GM23338 (cell line): ENCODE measurements at regions not wholly inside any gene's neighbourhood (a gene's known extent, or its start where the extent isn't known, plus 50 kb on each side); places are given as distances from the start of the nearest gene placed in this dataset.

Source experiments
- ATAC-seq: fragments of 200-7000 bp; cut with Tn5 transposase; 3 replicates; pipeline ENCODE4 v1.9.1; 2020
- DNase-seq: peaks from one replicate; pipeline ENCODE4 v3.0.0-alpha.2; 2015; ENCODE audit warnings: low spot score
- H2AFZ ChIP-seq: fragments of 200-600 bp; sonication (generic); 2 replicates; pipeline ENCODE4 v1.8.0; 2016; ENCODE audit warnings: antibody characterized with exemption, mild to moderate bottlenecking, moderate library complexity
- H3F3A ChIP-seq: fragments of 200-600 bp; sonication (generic); replicated peaks from 2 replicates; pipeline ENCODE4 v1.8.0; 2017; ENCODE audit warnings: antibody characterized with exemption, mixed run types, low read depth
- H3K27ac ChIP-seq: fragments of 200-600 bp; sonication (generic); 2 replicates; pipeline ENCODE4 v1.6.1; 2016; ENCODE audit warnings: low read depth
- H3K27me3 ChIP-seq: fragments of 200-600 bp; sonication (generic); 2 replicates; pipeline ENCODE4 v1.8.0; 2016; ENCODE audit warnings: mild to moderate bottlenecking, mixed run types, moderate library complexity; ENCODE audit not compliant: insufficient read depth
- H3K36me3 ChIP-seq: fragments of 200-600 bp; sonication (generic); 2 replicates; pipeline ENCODE4 v1.8.0; 2016; ENCODE audit warnings: mild to moderate bottlenecking; ENCODE audit not compliant: insufficient read depth
- H3K4me1 ChIP-seq: fragments of 200-600 bp; sonication (generic); 2 replicates; pipeline ENCODE4 v1.8.0; 2016; ENCODE audit warnings: mild to moderate bottlenecking, moderate library complexity; ENCODE audit not compliant: insufficient read depth
- H3K4me2 ChIP-seq: fragments of 200-600 bp; sonication (generic); 2 replicates; pipeline ENCODE4 v1.7.1; 2017; ENCODE audit warnings: mixed run types
- H3K4me3 ChIP-seq: fragments of 200-600 bp; sonication (generic); 2 replicates; pipeline ENCODE4 v1.6.1; 2016; ENCODE audit warnings: mixed run types
- H3K79me2 ChIP-seq: fragments of 200-600 bp; sonication (generic); replicated peaks from 2 replicates; pipeline ENCODE4 v1.8.0; 2017; ENCODE audit warnings: mild to moderate bottlenecking; ENCODE audit not compliant: insufficient read depth
- H3K9me2 ChIP-seq: fragments of 200-600 bp; sonication (generic); 2 replicates; pipeline ENCODE4 v1.8.0; 2017; ENCODE audit not compliant: insufficient read depth
- H4K20me1 ChIP-seq: fragments of 200-600 bp; sonication (generic); replicated peaks from 2 replicates; pipeline ENCODE4 v1.8.0; 2017; ENCODE audit warnings: mild to moderate bottlenecking; ENCODE audit not compliant: insufficient read depth
- H3K27ac Mint-ChIP-seq: 2 replicates; pipeline ENCODE4 v1.8.0; 2020; ENCODE audit warnings: inconsistent platforms, mild to moderate bottlenecking, moderate library complexity, mixed read lengths
- H3K27me3 Mint-ChIP-seq: 3 replicates; pipeline ENCODE4 v1.8.0; 2022; ENCODE audit warnings: low read depth, mild to moderate bottlenecking, moderate library complexity, mixed read lengths, inconsistent platforms; ENCODE audit not compliant: insufficient read depth, poor library complexity
- H3K36me3 Mint-ChIP-seq: 3 replicates; pipeline ENCODE4 v1.8.0; 2021; ENCODE audit warnings: low read depth, mild to moderate bottlenecking, inconsistent platforms, moderate library complexity, mixed read lengths
- H3K4me1 Mint-ChIP-seq: 3 replicates; pipeline ENCODE4 v1.8.0; 2020; ENCODE audit warnings: mild to moderate bottlenecking, inconsistent platforms, mixed read lengths
- H3K4me3 Mint-ChIP-seq: 3 replicates; pipeline ENCODE4 v1.8.0; 2021; ENCODE audit warnings: moderate library complexity, mild to moderate bottlenecking, inconsistent platforms, mixed read lengths
- H3K9me3 Mint-ChIP-seq: 3 replicates; pipeline ENCODE4 v1.8.0; 2020; ENCODE audit warnings: moderate library complexity, mild to moderate bottlenecking, inconsistent platforms, mixed read lengths
- CREB1 ChIP-seq: fragments of 250-450 bp; sonication (Bioruptor Pico); IDR thresholded peaks from 2 replicates; pipeline ENCODE4 v1.5.0; 2020; ENCODE audit warnings: low read depth, mild to moderate bottlenecking, moderate library complexity
- ETS1 ChIP-seq: IDR thresholded peaks from 2 replicates; pipeline ENCODE4 v1.6.1; 2016; ENCODE audit warnings: antibody characterized with exemption
- EZH2 ChIP-seq: fragments of 200-600 bp; sonication (generic); IDR thresholded peaks from one replicate; pipeline ENCODE4 v1.8.0; 2017; ENCODE audit warnings: antibody characterized with exemption, mild to moderate bottlenecking, low read depth; ENCODE audit not compliant: unreplicated experiment
- EZH2phosphoT487 ChIP-seq: fragments of 200-600 bp; sonication (generic); IDR thresholded peaks from one replicate; pipeline ENCODE4 v1.8.1; 2018; ENCODE audit warnings: antibody characterized with exemption; ENCODE audit not compliant: unreplicated experiment
- JUNB ChIP-seq: IDR thresholded peaks from one replicate; pipeline ENCODE4 v1.6.1; 2016; ENCODE audit warnings: antibody characterized with exemption; ENCODE audit not compliant: unreplicated experiment
- NANOG ChIP-seq: IDR thresholded peaks from 2 replicates; pipeline ENCODE4 v1.6.1; 2016; ENCODE audit warnings: antibody characterized with exemption, borderline replicate concordance
- POLR2AphosphoS5 ChIP-seq: IDR thresholded peaks from 2 replicates; pipeline ENCODE4 v1.6.1; 2016; ENCODE audit warnings: antibody characterized with exemption, low read depth
- REST ChIP-seq: IDR thresholded peaks from one replicate; pipeline ENCODE4 v1.6.1; 2018; ENCODE audit warnings: antibody characterized with exemption; ENCODE audit not compliant: unreplicated experiment
- STAT1 ChIP-seq: IDR thresholded peaks from one replicate; pipeline ENCODE4 v1.6.1; 2016; ENCODE audit warnings: antibody characterized with exemption; ENCODE audit not compliant: unreplicated experiment
- ZNF331 ChIP-seq: fragments of 250-450 bp; sonication (Bioruptor Pico); IDR thresholded peaks from 2 replicates; pipeline ENCODE4 v1.5.0; 2020; ENCODE audit warnings: low read depth, mild to moderate bottlenecking, moderate library complexity
- ZNF462 ChIP-seq: fragments of 250-450 bp; sonication (Bioruptor Pico); IDR thresholded peaks from 2 replicates; pipeline ENCODE4 v1.5.0; 2020; ENCODE audit warnings: mild to moderate bottlenecking, moderate library complexity
- TF ChIP-seq, protein P1 (sequence below), 2 experiments: fragments of 200-600 bp in 1 of 2; sonication (generic) in 1 of 2; conservative IDR thresholded peaks; 2 replicates each; pipeline versions ENCODE4 v1.5.1 to v1.6.1; 2016 to 2017; ENCODE audit warnings: antibody characterized with exemption in 2 of 2, low read depth in 2 of 2, mild to moderate bottlenecking in 2 of 2, moderate library complexity in 1 of 2

DNA sequence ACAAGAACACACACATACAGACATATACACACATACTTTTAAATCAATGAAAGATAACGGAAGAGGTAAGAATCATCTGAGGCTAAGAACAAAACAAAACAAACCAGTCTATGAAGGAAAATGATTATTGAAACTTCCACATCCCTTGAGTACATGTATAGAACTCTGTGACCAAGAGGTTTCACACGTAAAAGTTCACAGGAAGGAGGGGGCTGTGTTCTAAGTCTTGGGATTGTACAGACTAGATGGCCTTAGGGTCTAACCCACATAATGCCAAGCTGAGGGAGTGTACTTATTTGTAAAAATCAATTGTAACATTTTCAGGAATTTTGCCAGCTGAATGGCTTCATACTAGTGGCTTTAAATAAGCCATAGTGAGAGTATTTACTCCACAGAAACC is 144.4 kb upstream of the IFNE start:
- no peak overlapping the region for H3K4me3 ChIP-seq

More for the DNA sequence above, 144.4 kb upstream of the IFNE start:
- ATAC-seq (no peak), DNase-seq (no peak)
- H2AFZ ChIP-seq: no peak overlapping the region
- H3K27ac ChIP-seq: no peak overlapping the region
- no peaks in the 10 kb centered on the region for H3K9me3 Mint-ChIP-seq
- no peaks in the 10 kb centered on the region for H3K36me3 ChIP-seq
- H3K4me3 Mint-ChIP-seq: no peak overlapping the region
- no peaks in the 10 kb centered on the region for H3K79me2 ChIP-seq
- TF ChIP-seq ETS1 (no peak), REST (no peak), ZNF331 (CRISPR knock-in tag) (no peak), STAT1 (no peak), ZNF462 (CRISPR knock-in tag) (no peak), NANOG (no peak), EZH2 (no peak), POLR2AphosphoS5 (no peak), EZH2phosphoT487 (no peak), JUNB (no peak), CREB1 (no peak)
- TF ChIP-seq, protein P1, sequence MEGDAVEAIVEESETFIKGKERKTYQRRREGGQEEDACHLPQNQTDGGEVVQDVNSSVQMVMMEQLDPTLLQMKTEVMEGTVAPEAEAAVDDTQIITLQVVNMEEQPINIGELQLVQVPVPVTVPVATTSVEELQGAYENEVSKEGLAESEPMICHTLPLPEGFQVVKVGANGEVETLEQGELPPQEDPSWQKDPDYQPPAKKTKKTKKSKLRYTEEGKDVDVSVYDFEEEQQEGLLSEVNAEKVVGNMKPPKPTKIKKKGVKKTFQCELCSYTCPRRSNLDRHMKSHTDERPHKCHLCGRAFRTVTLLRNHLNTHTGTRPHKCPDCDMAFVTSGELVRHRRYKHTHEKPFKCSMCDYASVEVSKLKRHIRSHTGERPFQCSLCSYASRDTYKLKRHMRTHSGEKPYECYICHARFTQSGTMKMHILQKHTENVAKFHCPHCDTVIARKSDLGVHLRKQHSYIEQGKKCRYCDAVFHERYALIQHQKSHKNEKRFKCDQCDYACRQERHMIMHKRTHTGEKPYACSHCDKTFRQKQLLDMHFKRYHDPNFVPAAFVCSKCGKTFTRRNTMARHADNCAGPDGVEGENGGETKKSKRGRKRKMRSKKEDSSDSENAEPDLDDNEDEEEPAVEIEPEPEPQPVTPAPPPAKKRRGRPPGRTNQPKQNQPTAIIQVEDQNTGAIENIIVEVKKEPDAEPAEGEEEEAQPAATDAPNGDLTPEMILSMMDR (conservative IDR thresholded peaks at IDR 0.05; ENCODE audit: low read depth in 2 of 2): no peak
- peaks cover 3% of the 10 kb centered on the region; the same call in 1 of the 3 replicates for H3K4me1 Mint-ChIP-seq
- H3K27me3 Mint-ChIP-seq: peaks cover 2% of the 10 kb centered on the region
- no peaks in the 10 kb centered on the region for H3K9me2 ChIP-seq
- no peaks in the 10 kb centered on the region for H4K20me1 ChIP-seq
- H3K36me3 Mint-ChIP-seq: no peaks in the 10 kb centered on the region
- H3K4me1 ChIP-seq: no peaks in the 10 kb centered on the region
- no peak overlapping the region for H3K4me2 ChIP-seq
- H3K27ac Mint-ChIP-seq: no peak overlapping the region
- no peaks in the 10 kb centered on the region for H3F3A ChIP-seq
- no peaks in the 10 kb centered on the region for H3K27me3 ChIP-seq
